ENCODE measurements at regions not wholly inside any gene's neighbourhood (a gene's known extent, or its start where the extent isn't known, plus 50 kb on each side); places are given as distances from the start of the nearest gene placed in this dataset.

GRCh38 chr12:38969706-38970105, 64.3 kb upstream of the CPNE8 start:
- DNase-seq (ENCODE audit: low spot score): no peak

- no peak for DNase-seq (ENCODE audit: low spot score)
Observed at GRCh38 chr12:38961683-38962082, 56.3 kb upstream of the CPNE8 start.

GRCh38 chr12:38961012-38961411, 55.6 kb upstream of the CPNE8 start:
- DNase-seq (ENCODE audit: low spot score): no peak

GRCh38 chr12:38956337-38956736, 50.9 kb upstream of the CPNE8 start:
- no peak for DNase-seq (ENCODE audit: low spot score)
